Tibial nerve (tissue), 4 donors: ENCODE measurements at regions not wholly inside any gene's neighbourhood (a gene's known extent, or its start where the extent isn't known, plus 50 kb on each side); places are given as distances from the start of the nearest gene placed in this dataset.
A peak's percentile ranks its signal among the peaks of the same experiment; 100 is the strongest.

Source experiments
- DNase-seq, 2 donors: peaks; one replicate each; pipeline ENCODE4 v3.0.0-alpha.2; 2019; ENCODE audit warnings: low spot score in 2 of 2
- H3K27ac ChIP-seq, 4 donors: fragments of 200-600 bp; sonication (generic) in 3 of 4; one replicate each; pipeline ENCODE4 v1.5.1; 2017 to 2019; ENCODE audit warnings: mild to moderate bottlenecking in 1 of 4
- H3K27me3 ChIP-seq, 2 donors: fragments of 200-600 bp; sonication (generic) in 1 of 2; one replicate each; pipeline versions ENCODE4 v1.5.1 to v1.6.0; 2017 to 2019
- H3K36me3 ChIP-seq, 3 donors: fragments of 200-600 bp; sonication (generic); one replicate each; pipeline ENCODE4 v1.5.1; 2018 to 2019
- H3K4me1 ChIP-seq, 4 donors: fragments of 200-600 bp; sonication (generic) in 3 of 4; one replicate each; pipeline ENCODE4 v1.5.1; 2017 to 2019
- H3K4me3 ChIP-seq, 4 donors: fragments of 200-600 bp; sonication (generic) in 3 of 4; one replicate each; pipeline ENCODE4 v1.5.1; 2017 to 2019; ENCODE audit warnings: mild to moderate bottlenecking in 1 of 4, moderate library complexity in 1 of 4
- H3K9me3 ChIP-seq, 4 donors: fragments of 200-600 bp; sonication (generic) in 3 of 4; one replicate each; pipeline ENCODE4 v1.5.1; 2017 to 2019
- CTCF ChIP-seq, 5 experiments: fragments of 200-600 bp in 3 of 5; fragments of 450-650 bp in 2 of 5; sonication (generic) in 3 of 5; IDR thresholded peaks; one replicate each; pipeline ENCODE4 v1.5.1; 2016 to 2019; ENCODE audit warnings: antibody characterized with exemption in 5 of 5, mild to moderate bottlenecking in 3 of 5, moderate library complexity in 2 of 5
- EP300 ChIP-seq, 2 donors: sonication (generic); formaldehyde crosslinking; IDR thresholded peaks; one replicate each; pipeline ENCODE4 v1.6.1; 2017; ENCODE audit warnings: antibody characterized with exemption in 2 of 2, mild to moderate bottlenecking in 1 of 2
- POLR2A ChIP-seq, 2 donors: fragments of 450-650 bp; IDR thresholded peaks; one replicate each; pipeline ENCODE4 v1.6.1; 2017; ENCODE audit warnings: antibody characterized with exemption in 2 of 2, mild to moderate bottlenecking in 2 of 2, moderate library complexity in 2 of 2
- WGBS, 2 donors: methylation state at CpG; one replicate each; pipeline ENCODE4 v1.1.5; 2018; 5-methylcytosine and 5-hydroxymethylcytosine counted together

- H3K4me1 ChIP-seq = no peaks in the 10 kb centered on the region
- no peak for TF ChIP-seq CTCF (IDR thresholded peaks at IDR 0.05)
- no peak for TF ChIP-seq EP300 (IDR thresholded peaks at IDR 0.05)
- no peak for TF ChIP-seq POLR2A (IDR thresholded peaks at IDR 0.05)
- no peak overlapping the region for H3K27ac ChIP-seq
- no peak for DNase-seq
- H3K27me3 ChIP-seq = no peaks in the 10 kb centered on the region
- 87 to 93% methylated on average over 3 of the region's 3 CpGs for WGBS, 2 donors
- no peak overlapping the region for H3K4me3 ChIP-seq
- H3K9me3 ChIP-seq = no peaks in the 10 kb centered on the region
- H3K36me3 ChIP-seq = no peaks in the 10 kb centered on the region
Observed at GRCh38 chr19:28148554-28148953, 1064.4 kb downstream of the UQCRFS1 start.

- Histone ChIP-seq H3K9me3 (peaks cover 0 to 2% (median 0%) of the 10 kb centered on the region in 4 donors), H3K27ac (no peak overlapping the region), H3K27me3 (no peaks in the 10 kb centered on the region), H3K4me3 (no peak overlapping the region), H3K4me1 (no peaks in the 10 kb centered on the region), H3K36me3 (no peaks in the 10 kb centered on the region)
- TF ChIP-seq POLR2A (IDR thresholded peaks at IDR 0.05) (no peak), EP300 (IDR thresholded peaks at IDR 0.05) (no peak), CTCF (IDR thresholded peaks at IDR 0.05) (no peak)
- WGBS, 2 donors = 75 to 84% methylated on average over 1 of the region's 1 CpG
- no peak for DNase-seq
Observed at GRCh38 chr19:28142258-28142657, 1070.7 kb downstream of the UQCRFS1 start.

GRCh38 chr19:28140201-28140600, 1072.8 kb downstream of the UQCRFS1 start:
- Histone ChIP-seq H3K27me3 (no peaks in the 10 kb centered on the region), H3K27ac (no peak overlapping the region), H3K36me3 (no peaks in the 10 kb centered on the region), H3K4me1 (no peaks in the 10 kb centered on the region), H3K4me3 (no peak overlapping the region), H3K9me3 (peaks cover 0 to 2% (median 0%) of the 10 kb centered on the region in 4 donors)
- no peak for DNase-seq
- no peak for TF ChIP-seq POLR2A (IDR thresholded peaks at IDR 0.05)
- WGBS, 2 donors = 63 to 64% methylated on average over 4 of the region's 4 CpGs

- Histone ChIP-seq H3K36me3 (no peaks in the 10 kb centered on the region), H3K27ac (no peak overlapping the region), H3K4me3 (no peak overlapping the region), H3K27me3 (no peaks in the 10 kb centered on the region), H3K9me3 (peaks cover 0 to 2% (median 0%) of the 10 kb centered on the region in 4 donors), H3K4me1 (no peaks in the 10 kb centered on the region)
- WGBS, 2 donors = 79 to 92% methylated on average over 4 of the region's 4 CpGs
- no peak for TF ChIP-seq EP300 (IDR thresholded peaks at IDR 0.05)
- no peak for TF ChIP-seq CTCF (IDR thresholded peaks at IDR 0.05)
- no peak for TF ChIP-seq POLR2A (IDR thresholded peaks at IDR 0.05)
- DNase-seq = no peak
Observed at GRCh38 chr19:28137772-28138171, 1075.2 kb downstream of the UQCRFS1 start.

- Histone ChIP-seq H3K4me1 (no peaks in the 10 kb centered on the region), H3K27ac (peak overlapping the region in 2 of 4 donors; percentile 22 to 62), H3K36me3 (no peaks in the 10 kb centered on the region), H3K4me3 (no peak overlapping the region), H3K9me3 (peaks cover 0 to 2% (median 0%) of the 10 kb centered on the region in 4 donors), H3K27me3 (no peaks in the 10 kb centered on the region)
- WGBS, 2 donors = 28 to 43% methylated on average over 2 of the region's 2 CpGs
- no peak for DNase-seq
- TF ChIP-seq POLR2A (IDR thresholded peaks at IDR 0.05) = no peak
- no peak for TF ChIP-seq EP300 (IDR thresholded peaks at IDR 0.05)
Observed at GRCh38 chr19:28136796-28137195, 1076.2 kb downstream of the UQCRFS1 start.

- no peaks in the 10 kb centered on the region for H3K4me1 ChIP-seq
- H3K27ac ChIP-seq = peak overlapping the region in 2 of 4 donors; percentile 22 to 26
- no peaks in the 10 kb centered on the region for H3K36me3 ChIP-seq
- TF ChIP-seq EP300 (IDR thresholded peaks at IDR 0.05) (no peak), POLR2A (IDR thresholded peaks at IDR 0.05) (no peak), CTCF (IDR thresholded peaks at IDR 0.05) (no peak)
- no peak for DNase-seq
- no peak overlapping the region for H3K4me3 ChIP-seq
- H3K27me3 ChIP-seq = no peaks in the 10 kb centered on the region
- H3K9me3 ChIP-seq = no peaks in the 10 kb centered on the region
Observed at GRCh38 chr19:28135825-28136224, 1077.1 kb downstream of the UQCRFS1 start.
